Brain microvascular endothelial cell (primary cell): ENCODE measurements at regions not wholly inside any gene's neighbourhood (a gene's known extent, or its start where the extent isn't known, plus 50 kb on each side); places are given as distances from the start of the nearest gene placed in this dataset.

Source experiments
- DNase-seq: peaks from one replicate; pipeline ENCODE4 v3.0.0-alpha.2; 2020
- H3K27ac ChIP-seq: fragments of 250-450 bp; sonication (Bioruptor Pico); 2 replicates; pipeline ENCODE4 v1.5.1; 2020; ENCODE audit warnings: mild to moderate bottlenecking, moderate library complexity
- H3K27me3 ChIP-seq: fragments of 250-450 bp; sonication (Bioruptor Pico); replicated peaks from 2 replicates; pipeline ENCODE4 v1.5.1; 2020; ENCODE audit warnings: mild to moderate bottlenecking
- H3K36me3 ChIP-seq: fragments of 250-450 bp; sonication (Bioruptor Pico); replicated peaks from 2 replicates; pipeline ENCODE4 v1.5.1; 2020; ENCODE audit warnings: mild to moderate bottlenecking
- H3K4me3 ChIP-seq: 2 replicates; pipeline ENCODE4 v1.5.1; 2011; ENCODE audit warnings: low read depth, mild to moderate bottlenecking, control low read depth, low read length, moderate library complexity
- CTCF ChIP-seq: IDR thresholded peaks from 2 replicates; pipeline ENCODE4 v1.5.1; 2011; ENCODE audit warnings: low read depth, mild to moderate bottlenecking, moderate library complexity, low read length, control low read depth, inconsistent platforms; ENCODE audit errors: missing control alignments
- in situ Hi-C: cut with HindIII; loops from 2 replicates; pipeline ENCODE4 v1.10.0; 2017; ENCODE audit warnings: low sequenced_read_pairs, low pct_ligation_motif_present

DNA sequence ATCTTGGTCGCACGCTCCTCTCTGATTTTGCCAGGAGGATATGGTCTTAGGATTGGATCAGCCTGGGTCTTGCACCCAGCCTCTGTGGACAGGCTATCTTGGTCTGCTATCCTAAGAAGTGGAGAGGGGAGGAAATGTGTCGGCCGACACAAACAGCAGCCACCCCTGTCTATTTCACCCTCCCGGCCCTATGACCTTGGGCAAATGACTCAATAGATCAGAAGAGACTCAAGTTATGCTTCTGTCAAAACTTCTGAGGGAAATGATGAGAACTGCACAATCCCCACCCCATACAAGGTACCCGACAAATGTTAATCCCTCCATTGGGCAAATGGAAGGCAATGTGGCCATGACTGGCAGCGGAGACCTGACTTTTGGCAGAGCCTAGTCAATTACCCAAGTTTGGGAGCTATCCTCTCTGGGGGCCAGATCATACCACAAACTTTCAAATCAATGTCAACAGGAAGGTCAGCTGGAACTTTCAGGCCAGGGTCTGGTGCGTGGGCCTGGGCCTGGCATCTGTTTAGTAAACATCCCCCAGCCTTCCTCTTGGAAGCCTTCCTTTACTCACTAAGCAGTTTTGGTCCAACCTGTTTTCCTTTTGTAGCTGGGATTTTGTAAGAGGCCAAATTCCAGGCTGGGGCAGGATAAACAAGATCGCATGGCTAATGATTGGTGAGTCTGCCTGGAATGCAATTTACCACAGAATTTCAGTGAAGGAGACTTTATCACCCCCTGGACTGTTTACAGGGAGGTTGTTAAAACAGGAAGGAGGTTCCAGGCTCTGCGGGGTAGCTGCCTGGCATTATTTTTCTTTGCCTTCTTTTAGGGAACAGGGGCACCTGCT lies 64.2 kb upstream of the CPEB4 start:
- Histone ChIP-seq H3K4me3 (no peak overlapping the region), H3K27me3 (no peaks in the 10 kb centered on the region), H3K36me3 (no peaks in the 10 kb centered on the region), H3K27ac (peak overlapping the region; percentile 31)
- no peak for TF ChIP-seq CTCF
- in situ Hi-C loops: no loop called here
- DNase-seq: peak; percentile 78

- no peak overlapping the region for H3K27ac ChIP-seq
- no peak for TF ChIP-seq CTCF
- in situ Hi-C loops: no loop called here
- no peaks in the 10 kb centered on the region for H3K36me3 ChIP-seq
- peak; percentile 56 for DNase-seq
- no peak overlapping the region for H3K4me3 ChIP-seq
- H3K27me3 ChIP-seq: no peaks in the 10 kb centered on the region
These were observed 62.8 kb upstream of the CPEB4 start for GRCh38 chr5:173825215-173825865.

GRCh38 chr5:173826086-173826427 lies 62.1 kb upstream of the CPEB4 start:
- no peak for DNase-seq
- Histone ChIP-seq H3K27me3 (no peaks in the 10 kb centered on the region), H3K27ac (no peak overlapping the region), H3K4me3 (no peak overlapping the region), H3K36me3 (no peaks in the 10 kb centered on the region)
- in situ Hi-C loops: no loop called here
- TF ChIP-seq CTCF: no peak

DNA sequence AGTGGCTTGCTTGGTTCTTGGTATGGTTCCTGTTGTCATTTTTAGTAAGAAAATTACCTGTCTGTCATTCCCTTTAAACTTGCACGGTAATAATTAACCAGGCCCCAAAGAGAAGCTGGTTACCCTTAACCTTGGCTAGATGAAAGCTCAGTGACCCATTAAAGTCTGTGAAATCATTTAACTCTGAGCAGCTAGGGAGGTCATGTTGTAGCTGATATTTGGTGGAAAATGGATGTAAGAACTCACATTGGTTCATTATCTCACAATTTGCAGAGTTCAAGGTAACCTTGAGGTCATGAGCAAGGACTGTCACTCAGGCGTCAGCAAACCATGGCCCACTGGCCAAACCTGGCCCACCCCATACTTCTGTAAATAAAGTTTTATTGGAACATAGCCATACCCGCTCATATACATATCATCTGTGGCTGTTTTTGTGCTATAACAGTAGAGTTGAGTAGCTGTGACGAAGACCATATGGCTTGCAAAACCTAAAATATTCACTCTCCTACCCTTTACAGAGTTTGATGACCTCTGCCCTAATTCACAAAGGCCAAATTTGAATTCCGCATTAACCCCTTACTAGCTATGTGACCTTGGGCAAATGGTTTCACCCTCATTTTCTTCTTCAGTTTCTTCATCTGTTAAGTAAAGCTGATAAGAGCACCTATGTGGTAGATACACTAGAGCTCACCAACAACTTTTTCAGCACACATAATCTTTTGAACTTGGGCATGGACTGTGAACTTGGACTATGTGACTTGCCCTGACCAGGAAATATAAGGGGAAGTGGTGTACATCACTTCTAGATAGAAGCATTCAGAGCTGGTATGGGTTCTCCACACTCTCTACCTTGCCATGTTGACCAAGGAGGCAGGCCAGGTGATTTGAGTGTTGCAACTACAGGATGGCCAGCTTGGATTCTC lies 61.5 kb upstream of the CPEB4 start:
- Histone ChIP-seq H3K4me3 (no peak overlapping the region), H3K36me3 (no peaks in the 10 kb centered on the region), H3K27me3 (no peaks in the 10 kb centered on the region), H3K27ac (no peak overlapping the region)
- in situ Hi-C loops: no loop called here
- no peak for DNase-seq
- TF ChIP-seq CTCF: no peak

- Histone ChIP-seq H3K27me3 (no peaks in the 10 kb centered on the region), H3K36me3 (no peaks in the 10 kb centered on the region), H3K27ac (no peak overlapping the region), H3K4me3 (no peak overlapping the region)
- in situ Hi-C loops: no loop called here
- TF ChIP-seq CTCF: no peak
- no peak for DNase-seq
These were observed 59.2 kb upstream of the CPEB4 start for GRCh38 chr5:173828952-173829351.
